Endothelial cell (in vitro differentiated cells): ENCODE measurements at regions not wholly inside any gene's neighbourhood (a gene's known extent, or its start where the extent isn't known, plus 50 kb on each side); places are given as distances from the start of the nearest gene placed in this dataset.
A peak's percentile ranks its signal among the peaks of the same experiment; 100 is the strongest.

Experiments
- DNase-seq: peaks from one replicate; pipeline ENCODE4 v3.0.0; 2021; ENCODE audit warnings: low spot score
- H3K27ac Mint-ChIP-seq: one replicate; pipeline ENCODE4 v1.8.0; 2021; ENCODE audit warnings: mixed read lengths, inconsistent platforms; ENCODE audit not compliant: unreplicated experiment
- H3K27me3 Mint-ChIP-seq: one replicate; pipeline ENCODE4 v1.8.0; 2021; ENCODE audit warnings: mild to moderate bottlenecking, moderate library complexity, mixed read lengths, inconsistent platforms; ENCODE audit not compliant: unreplicated experiment
- H3K36me3 Mint-ChIP-seq: one replicate; pipeline ENCODE4 v1.8.0; 2021; ENCODE audit warnings: mild to moderate bottlenecking, low read depth, mixed read lengths, inconsistent platforms; ENCODE audit not compliant: unreplicated experiment
- H3K4me1 Mint-ChIP-seq: one replicate; pipeline ENCODE4 v1.8.0; 2021; ENCODE audit warnings: mild to moderate bottlenecking, mixed read lengths, inconsistent platforms; ENCODE audit not compliant: unreplicated experiment
- H3K4me3 Mint-ChIP-seq: one replicate; pipeline ENCODE4 v1.8.0; 2021; ENCODE audit warnings: mild to moderate bottlenecking, mixed read lengths, inconsistent platforms; ENCODE audit not compliant: unreplicated experiment
- H3K9me3 Mint-ChIP-seq: one replicate; pipeline ENCODE4 v1.8.0; 2021; ENCODE audit warnings: mixed read lengths, inconsistent platforms; ENCODE audit not compliant: unreplicated experiment
- TF ChIP-seq, protein P1 (sequence below): fragments of 200-600 bp; sonication (generic); IDR thresholded peaks from one replicate; pipeline ENCODE4 v1.5.0; 2021; ENCODE audit warnings: antibody characterized with exemption; ENCODE audit not compliant: unreplicated experiment

DNA sequence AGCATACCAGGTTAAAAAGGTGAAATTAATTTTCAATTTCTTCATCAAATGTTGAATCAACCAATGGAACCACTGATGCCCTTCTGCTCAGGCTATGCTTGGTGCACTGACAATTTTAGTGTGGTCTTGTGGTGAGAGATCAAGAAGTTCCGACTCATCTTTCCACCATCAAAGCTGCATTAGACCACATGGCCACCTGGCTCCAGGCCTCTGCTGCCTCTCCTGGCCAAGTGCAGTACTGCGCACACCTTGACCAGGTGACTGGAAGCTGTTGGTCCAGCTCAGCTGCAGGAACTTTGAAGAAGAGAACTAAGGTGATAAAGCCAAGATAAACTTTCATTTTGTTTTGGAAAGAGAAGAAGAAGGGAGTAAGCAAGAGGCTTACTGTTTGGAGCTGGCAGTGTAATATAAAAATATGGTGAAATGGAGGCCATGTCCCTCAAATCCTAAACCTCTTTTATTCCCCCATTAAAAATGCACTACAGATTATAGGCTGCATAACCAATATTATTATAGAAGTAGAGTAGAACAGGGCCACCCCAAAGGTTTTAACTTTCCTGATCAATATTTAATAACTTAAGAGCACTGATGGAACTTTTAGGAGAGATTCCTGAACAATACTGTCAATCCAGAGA lies 315.5 kb upstream of the C9orf72 start:
- Mint-ChIP-seq H3K4me1 (peaks cover 6% of the 10 kb centered on the region), H3K4me3 (no peak overlapping the region), H3K27ac (no peak overlapping the region), H3K36me3 (no peaks in the 10 kb centered on the region), H3K9me3 (no peaks in the 10 kb centered on the region), H3K27me3 (no peaks in the 10 kb centered on the region)
- TF ChIP-seq, protein P1, sequence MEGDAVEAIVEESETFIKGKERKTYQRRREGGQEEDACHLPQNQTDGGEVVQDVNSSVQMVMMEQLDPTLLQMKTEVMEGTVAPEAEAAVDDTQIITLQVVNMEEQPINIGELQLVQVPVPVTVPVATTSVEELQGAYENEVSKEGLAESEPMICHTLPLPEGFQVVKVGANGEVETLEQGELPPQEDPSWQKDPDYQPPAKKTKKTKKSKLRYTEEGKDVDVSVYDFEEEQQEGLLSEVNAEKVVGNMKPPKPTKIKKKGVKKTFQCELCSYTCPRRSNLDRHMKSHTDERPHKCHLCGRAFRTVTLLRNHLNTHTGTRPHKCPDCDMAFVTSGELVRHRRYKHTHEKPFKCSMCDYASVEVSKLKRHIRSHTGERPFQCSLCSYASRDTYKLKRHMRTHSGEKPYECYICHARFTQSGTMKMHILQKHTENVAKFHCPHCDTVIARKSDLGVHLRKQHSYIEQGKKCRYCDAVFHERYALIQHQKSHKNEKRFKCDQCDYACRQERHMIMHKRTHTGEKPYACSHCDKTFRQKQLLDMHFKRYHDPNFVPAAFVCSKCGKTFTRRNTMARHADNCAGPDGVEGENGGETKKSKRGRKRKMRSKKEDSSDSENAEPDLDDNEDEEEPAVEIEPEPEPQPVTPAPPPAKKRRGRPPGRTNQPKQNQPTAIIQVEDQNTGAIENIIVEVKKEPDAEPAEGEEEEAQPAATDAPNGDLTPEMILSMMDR, result peak; percentile 85
- peak; percentile 11 for DNase-seq

DNA sequence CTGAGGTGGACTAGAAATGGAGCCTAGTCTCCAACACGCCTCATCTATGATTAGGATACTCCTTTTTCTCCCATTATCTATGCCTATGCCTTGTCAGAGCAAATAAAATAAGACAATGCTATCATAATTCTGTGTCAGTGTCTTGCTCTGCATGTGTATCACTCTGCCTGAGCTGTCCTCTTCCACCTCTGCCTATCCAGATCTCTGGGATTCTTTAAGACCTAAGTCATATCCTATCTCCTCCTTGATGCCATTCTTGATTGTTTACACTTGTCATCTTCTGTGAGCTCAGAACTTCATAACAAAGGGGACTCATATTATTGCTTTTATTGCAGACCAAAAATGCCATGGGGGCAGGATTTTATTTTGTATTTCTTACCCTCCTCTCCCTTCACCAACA lies 351.2 kb upstream of the C9orf72 start:
- H3K36me3 Mint-ChIP-seq, result no peaks in the 10 kb centered on the region
- TF ChIP-seq, protein P1, result no peak
- H3K9me3 Mint-ChIP-seq, result no peaks in the 10 kb centered on the region
- no peak for DNase-seq
- H3K4me1 Mint-ChIP-seq, result no peaks in the 10 kb centered on the region
- H3K27me3 Mint-ChIP-seq, result no peaks in the 10 kb centered on the region
- H3K27ac Mint-ChIP-seq, result no peak overlapping the region
- no peak overlapping the region for H3K4me3 Mint-ChIP-seq

DNA sequence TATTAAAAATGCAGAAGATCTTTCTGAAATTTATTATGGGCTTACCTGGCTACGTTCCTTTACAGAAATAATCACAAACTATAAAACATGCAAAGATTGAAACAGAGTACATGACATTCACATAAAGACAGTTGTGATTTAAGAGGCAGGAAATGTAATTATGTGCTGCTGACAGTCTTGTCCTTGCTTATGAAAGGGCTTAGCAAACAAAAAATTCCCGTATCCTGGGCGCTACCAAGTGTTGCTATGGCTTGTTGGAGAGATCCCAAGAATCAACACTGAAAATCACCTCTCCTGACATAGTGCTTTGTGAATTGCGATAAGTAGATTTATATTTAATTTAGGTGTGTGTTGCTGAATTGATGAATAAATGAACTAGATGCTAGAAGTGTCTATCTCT lies 352.5 kb upstream of the C9orf72 start:
- Mint-ChIP-seq H3K27me3 (no peaks in the 10 kb centered on the region), H3K9me3 (no peaks in the 10 kb centered on the region), H3K4me1 (no peaks in the 10 kb centered on the region), H3K36me3 (no peaks in the 10 kb centered on the region), H3K27ac (no peak overlapping the region), H3K4me3 (no peak overlapping the region)
- no peak for DNase-seq
- TF ChIP-seq, protein P1, result no peak

DNA sequence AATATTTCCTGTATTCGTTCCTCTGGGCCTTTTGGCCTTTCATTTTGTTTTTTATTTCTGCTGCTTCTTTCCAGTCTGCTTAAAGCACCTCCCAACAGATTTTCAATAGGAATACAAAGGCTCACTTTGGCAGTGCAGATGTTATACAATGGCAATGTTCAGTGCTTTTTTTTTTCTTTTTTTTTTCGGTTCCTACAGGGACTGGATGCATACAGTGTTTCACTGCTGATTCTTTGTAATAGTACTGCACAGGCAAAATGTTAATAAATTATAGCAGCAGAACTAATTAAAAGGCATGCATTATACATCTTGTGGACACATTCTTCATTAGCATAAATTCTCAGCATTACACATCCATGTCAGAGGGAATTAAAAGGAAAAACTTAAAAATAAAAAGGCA lies 356.6 kb upstream of the C9orf72 start:
- Mint-ChIP-seq H3K27ac (no peak overlapping the region), H3K9me3 (no peaks in the 10 kb centered on the region), H3K4me1 (no peaks in the 10 kb centered on the region), H3K27me3 (no peaks in the 10 kb centered on the region), H3K36me3 (no peaks in the 10 kb centered on the region), H3K4me3 (no peak overlapping the region)
- DNase-seq, result no peak
- TF ChIP-seq, protein P1, result no peak

DNA sequence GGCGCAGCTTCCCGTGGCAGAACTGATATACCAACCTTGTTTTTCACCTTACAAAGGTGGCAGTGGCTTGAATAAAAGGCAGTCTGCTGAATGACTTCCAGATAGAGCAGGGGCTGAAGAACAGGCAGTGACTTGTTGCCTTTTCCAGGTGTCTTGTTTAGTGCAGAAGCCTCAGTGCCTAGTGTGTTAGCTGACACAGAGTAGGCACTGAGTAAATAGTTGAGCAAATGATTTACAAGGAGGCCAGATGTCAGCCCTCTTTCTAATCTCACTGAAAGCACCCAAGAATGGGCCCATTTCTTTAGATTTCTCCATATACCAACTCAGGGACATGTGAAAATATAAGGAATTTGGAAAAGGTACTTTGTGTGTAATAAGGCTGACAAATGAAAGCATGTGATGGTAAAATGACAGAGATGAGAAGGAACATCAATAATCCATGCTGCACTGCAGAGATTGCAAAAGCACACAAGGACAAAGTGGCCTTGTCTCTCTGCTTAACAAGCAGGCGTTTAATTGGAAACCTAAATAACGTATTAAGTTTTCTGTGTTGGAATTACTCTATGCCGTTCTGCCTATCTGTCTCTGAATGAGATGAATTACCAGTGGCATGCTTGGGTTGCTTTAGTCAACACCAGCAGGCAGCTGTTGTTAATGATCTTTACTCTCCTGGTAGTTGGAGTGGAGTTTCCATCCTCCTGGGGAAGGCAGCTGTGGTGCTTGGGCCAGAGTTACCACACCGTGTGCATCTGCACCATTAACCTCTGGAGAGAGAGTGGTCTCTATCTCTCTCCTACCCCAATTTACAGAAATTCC lies 360.1 kb upstream of the C9orf72 start:
- Mint-ChIP-seq H3K36me3 (no peaks in the 10 kb centered on the region), H3K27me3 (no peaks in the 10 kb centered on the region), H3K9me3 (no peaks in the 10 kb centered on the region), H3K4me3 (no peak overlapping the region), H3K27ac (no peak overlapping the region), H3K4me1 (no peaks in the 10 kb centered on the region)
- TF ChIP-seq, protein P1, result no peak
- no peak for DNase-seq
